Chondrocyte (in vitro differentiated cells): ENCODE measurements at regions not wholly inside any gene's neighbourhood (a gene's known extent, or its start where the extent isn't known, plus 50 kb on each side); places are given as distances from the start of the nearest gene placed in this dataset.

ENCODE experiments used
- DNase-seq: peaks from one replicate; pipeline ENCODE4 v3.0.0; 2021; ENCODE audit warnings: mixed read lengths, low spot score
- H3K27ac Mint-ChIP-seq: one replicate; pipeline ENCODE4 v1.8.0; 2021; ENCODE audit warnings: mild to moderate bottlenecking, moderate library complexity, mixed read lengths; ENCODE audit not compliant: unreplicated experiment
- H3K27me3 Mint-ChIP-seq: 2 replicates; pipeline ENCODE4 v1.8.0; 2021; ENCODE audit warnings: low read depth, mixed read lengths
- H3K36me3 Mint-ChIP-seq: 2 replicates; pipeline ENCODE4 v1.8.0; 2021; ENCODE audit warnings: low read depth, mixed read lengths
- H3K4me1 Mint-ChIP-seq: 2 replicates; pipeline ENCODE4 v1.8.0; 2021; ENCODE audit warnings: low read depth, mild to moderate bottlenecking, mixed read lengths
- H3K4me3 Mint-ChIP-seq: one replicate; pipeline ENCODE4 v1.8.0; 2021; ENCODE audit warnings: mild to moderate bottlenecking, moderate library complexity, mixed read lengths; ENCODE audit not compliant: unreplicated experiment
- H3K9me3 Mint-ChIP-seq: 2 replicates; pipeline ENCODE4 v1.8.0; 2021; ENCODE audit warnings: low read depth, mixed read lengths
- CTCF ChIP-seq: fragments of 200-600 bp; sonication (generic); IDR thresholded peaks from 2 replicates; pipeline ENCODE4 v1.5.0; 2021; ENCODE audit warnings: antibody characterized with exemption, mild to moderate bottlenecking, moderate library complexity

- no peak for DNase-seq
- Mint-ChIP-seq H3K4me1 (no peaks in the 10 kb centered on the region), H3K36me3 (peaks cover 6% of the 10 kb centered on the region), H3K4me3 (no peak overlapping the region), H3K27ac (no peak overlapping the region), H3K9me3 (no peaks in the 10 kb centered on the region), H3K27me3 (peaks cover 29% of the 10 kb centered on the region)
- no peak for TF ChIP-seq CTCF
These were observed 241.3 kb upstream of the ZFHX3 start for GRCh38 chr16:73289232-73289631.

DNA sequence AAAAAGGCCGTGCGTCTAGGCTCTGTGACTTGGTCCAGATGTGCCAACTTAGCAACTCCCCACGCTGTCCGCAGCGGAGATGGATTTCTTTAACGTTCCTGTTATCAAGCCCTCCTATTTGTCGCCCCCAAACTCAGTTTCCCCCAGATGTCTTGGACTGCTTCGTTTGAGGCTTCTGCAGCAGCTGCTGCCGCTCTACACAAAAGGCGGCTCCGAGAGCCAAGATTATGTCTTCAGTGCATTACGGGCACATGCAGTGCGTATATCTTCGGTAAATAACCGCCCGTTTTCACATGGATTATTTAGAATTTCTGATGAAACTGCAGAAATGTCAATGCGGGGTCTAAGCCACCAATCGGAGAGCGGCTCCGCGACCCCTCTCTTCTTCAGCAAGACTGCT lies 240.6 kb upstream of the ZFHX3 start:
- no peak for DNase-seq
- Mint-ChIP-seq H3K4me3 (no peak overlapping the region), H3K9me3 (no peaks in the 10 kb centered on the region), H3K4me1 (no peaks in the 10 kb centered on the region), H3K27ac (no peak overlapping the region), H3K36me3 (peaks cover 6% of the 10 kb centered on the region), H3K27me3 (peaks cover 28% of the 10 kb centered on the region)
- TF ChIP-seq CTCF: no peak

- Mint-ChIP-seq H3K9me3 (no peaks in the 10 kb centered on the region), H3K27me3 (peaks cover 25% of the 10 kb centered on the region), H3K27ac (no peak overlapping the region), H3K4me1 (no peaks in the 10 kb centered on the region), H3K36me3 (peaks cover 5% of the 10 kb centered on the region), H3K4me3 (no peak overlapping the region)
- no peak for TF ChIP-seq CTCF
- no peak for DNase-seq
These were observed 240.0 kb upstream of the ZFHX3 start for GRCh38 chr16:73287859-73288405.

DNA sequence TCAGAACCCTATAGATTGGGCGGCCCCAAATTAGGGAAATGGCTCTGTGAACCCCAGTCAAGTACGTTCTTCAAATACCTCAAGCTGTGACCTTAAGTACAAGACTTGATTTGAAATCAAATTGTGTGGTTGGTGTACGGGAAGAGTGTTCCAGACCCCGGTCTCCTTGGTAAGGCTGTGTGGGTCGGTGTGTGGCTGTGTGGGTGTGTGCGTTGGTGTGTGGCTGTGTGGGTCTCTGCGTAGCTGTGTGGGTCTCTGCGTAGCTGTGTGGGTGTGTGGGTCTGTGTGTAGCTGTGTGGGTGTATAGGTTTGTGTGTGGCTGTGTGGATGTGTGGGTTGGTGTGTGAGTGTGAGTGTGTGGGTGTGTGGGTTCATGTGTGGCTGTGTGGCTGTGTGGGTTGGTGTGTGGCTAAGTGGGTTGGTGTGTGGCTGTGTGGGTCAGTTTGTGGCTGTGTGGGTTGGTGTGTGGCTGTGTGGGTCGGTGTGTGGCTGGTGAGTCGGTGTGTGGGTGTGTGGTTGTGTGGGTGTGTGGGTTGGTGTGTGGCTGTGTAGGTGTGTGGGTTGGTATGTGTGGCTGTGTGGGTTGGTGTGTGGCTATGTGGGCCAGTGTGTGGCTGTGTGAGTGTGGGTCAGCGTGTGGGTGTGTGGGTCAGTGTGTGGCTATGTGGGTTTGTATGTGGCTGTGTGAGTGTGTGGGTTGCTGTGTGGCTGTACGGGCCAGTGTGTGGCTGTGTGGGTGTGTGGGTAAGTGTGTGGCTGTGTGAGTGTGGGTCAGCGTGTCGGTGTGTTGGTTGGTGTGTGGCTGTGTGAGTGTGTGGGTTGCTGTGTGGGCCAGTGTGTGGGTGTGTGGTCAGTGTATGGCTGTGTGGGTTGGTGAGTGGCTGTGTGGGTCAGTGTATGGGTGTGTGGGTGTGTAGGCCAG lies 238.7 kb upstream of the ZFHX3 start:
- peaks cover 3% of the 10 kb centered on the region for H3K36me3 Mint-ChIP-seq
- H3K27ac Mint-ChIP-seq: no peak overlapping the region
- no peak overlapping the region for H3K4me3 Mint-ChIP-seq
- H3K27me3 Mint-ChIP-seq: peaks cover 20% of the 10 kb centered on the region
- H3K9me3 Mint-ChIP-seq: no peaks in the 10 kb centered on the region
- no peaks in the 10 kb centered on the region for H3K4me1 Mint-ChIP-seq
- DNase-seq: no peak
- no peak for TF ChIP-seq CTCF

GRCh38 chr16:73285436-73286201 lies 237.7 kb upstream of the ZFHX3 start:
- no peak overlapping the region for H3K27ac Mint-ChIP-seq
- no peak for TF ChIP-seq CTCF
- H3K36me3 Mint-ChIP-seq: no peaks in the 10 kb centered on the region
- no peak for DNase-seq
- no peak overlapping the region for H3K4me3 Mint-ChIP-seq
- H3K27me3 Mint-ChIP-seq: peaks cover 15% of the 10 kb centered on the region
- H3K4me1 Mint-ChIP-seq: no peaks in the 10 kb centered on the region
- no peaks in the 10 kb centered on the region for H3K9me3 Mint-ChIP-seq
